ENCODE measurements at regions not wholly inside any gene's neighbourhood (a gene's known extent, or its start where the extent isn't known, plus 50 kb on each side); places are given as distances from the start of the nearest gene placed in this dataset.

DNA sequence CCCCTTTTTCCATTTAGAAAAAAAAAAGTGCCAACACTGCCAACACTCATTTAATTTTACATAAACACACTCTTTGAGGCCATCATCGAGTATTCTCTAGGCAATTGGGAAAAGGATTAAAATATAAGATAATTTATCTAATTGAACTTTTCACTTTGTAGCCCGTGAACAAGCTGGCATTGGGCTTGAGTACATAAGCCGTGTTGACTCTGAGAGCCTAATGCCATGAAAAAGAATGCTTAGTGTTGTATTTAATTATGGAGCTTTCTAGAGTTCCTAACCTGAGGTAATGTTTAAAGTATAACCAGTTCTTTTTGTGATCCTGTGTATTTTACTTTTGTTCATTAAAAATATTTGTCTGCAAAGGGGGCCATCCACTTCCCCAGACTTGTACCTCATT is 193.8 kb downstream of the LYPLAL1 start:
- H3K9ac ChIP-seq (ENCODE audit: low read depth, low read length) = no peak overlapping the region
- no peaks in the 10 kb centered on the region for H3K9me3 ChIP-seq (ENCODE audit: insufficient read depth, low read length, severe bottlenecking)
- no peaks in the 10 kb centered on the region for H3K27me3 ChIP-seq (ENCODE audit: insufficient read depth, low read length, poor library complexity)
- no peaks in the 10 kb centered on the region for H4K20me1 ChIP-seq (ENCODE audit: insufficient read depth, low read length)
- H3K4me2 ChIP-seq (ENCODE audit: insufficient read depth, low read length) = no peak overlapping the region
- no peak for ATAC-seq (ENCODE audit: insufficient read depth, low read depth)
- no peaks in the 10 kb centered on the region for H3K36me3 ChIP-seq (ENCODE audit: insufficient read depth, low read length)
- no peaks in the 10 kb centered on the region for H3K79me2 ChIP-seq (ENCODE audit: insufficient read depth, low read length)
- no peak overlapping the region for H2AFZ ChIP-seq (ENCODE audit: low read depth, low read length)
- H3K27ac ChIP-seq (ENCODE audit: low read length) = no peak overlapping the region
- no peak for DNase-seq
- no peak overlapping the region for H3K4me3 ChIP-seq (ENCODE audit: low read depth in 1 of 2, low read length in 2 of 2)
- no peak for TF ChIP-seq CTCF (IDR thresholded peaks at IDR 0.05; ENCODE audit: borderline replicate concordance, extremely low read depth, low read length, poor library complexity, severe bottlenecking)
- no peak for TF ChIP-seq EZH2 (IDR thresholded peaks at IDR 0.05; ENCODE audit: borderline replicate concordance, low read depth, low read length, severe bottlenecking)
- no peaks in the 10 kb centered on the region for H3K4me1 ChIP-seq (ENCODE audit: insufficient read depth, low read length)

GRCh38 chr1:219365451-219365850 is 191.8 kb downstream of the LYPLAL1 start:
- Histone ChIP-seq H3K4me1 (ENCODE audit: insufficient read depth, low read length) (no peaks in the 10 kb centered on the region), H4K20me1 (ENCODE audit: insufficient read depth, low read length) (no peaks in the 10 kb centered on the region), H3K9me3 (ENCODE audit: insufficient read depth, low read length, severe bottlenecking) (no peaks in the 10 kb centered on the region), H3K27ac (ENCODE audit: low read length) (no peak overlapping the region), H2AFZ (ENCODE audit: low read depth, low read length) (no peak overlapping the region), H3K79me2 (ENCODE audit: insufficient read depth, low read length) (no peaks in the 10 kb centered on the region), H3K9ac (ENCODE audit: low read depth, low read length) (no peak overlapping the region), H3K27me3 (ENCODE audit: insufficient read depth, low read length, poor library complexity) (no peaks in the 10 kb centered on the region), H3K4me3 (ENCODE audit: low read depth in 1 of 2, low read length in 2 of 2) (no peak overlapping the region), H3K4me2 (ENCODE audit: insufficient read depth, low read length) (no peak overlapping the region), H3K36me3 (ENCODE audit: insufficient read depth, low read length) (no peaks in the 10 kb centered on the region)
- TF ChIP-seq EZH2 (IDR thresholded peaks at IDR 0.05; ENCODE audit: borderline replicate concordance, low read depth, low read length, severe bottlenecking) = no peak
- no peak for TF ChIP-seq CTCF (IDR thresholded peaks at IDR 0.05; ENCODE audit: borderline replicate concordance, extremely low read depth, low read length, poor library complexity, severe bottlenecking)
- ATAC-seq (ENCODE audit: insufficient read depth, low read depth) (no peak), DNase-seq (no peak)

DNA sequence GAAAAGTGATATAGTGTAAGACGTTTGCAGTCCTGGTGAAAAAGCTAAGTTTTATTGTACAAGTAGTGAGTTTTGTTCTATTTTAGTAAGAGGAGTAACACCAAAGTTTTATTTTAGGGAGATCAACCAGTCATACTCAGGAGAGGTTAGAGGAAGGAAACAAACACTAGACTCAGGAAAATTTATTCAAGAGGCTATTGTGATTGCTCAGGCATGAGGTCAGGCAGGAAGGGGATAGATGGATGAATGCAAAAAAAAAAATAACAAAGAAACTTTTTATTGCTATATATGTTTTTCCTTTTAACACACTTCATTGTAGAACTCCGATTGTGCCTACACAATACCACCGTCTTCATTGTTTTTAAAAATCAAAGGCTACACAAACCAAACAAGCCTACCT is 189.0 kb downstream of the LYPLAL1 start:
- H3K4me2 ChIP-seq (ENCODE audit: insufficient read depth, low read length) = no peak overlapping the region
- no peak for ATAC-seq (ENCODE audit: insufficient read depth, low read depth)

More for the DNA sequence above, 189.0 kb downstream of the LYPLAL1 start:
- TF ChIP-seq EZH2 (IDR thresholded peaks at IDR 0.05; ENCODE audit: borderline replicate concordance, low read depth, low read length, severe bottlenecking) (no peak), CTCF (IDR thresholded peaks at IDR 0.05; ENCODE audit: borderline replicate concordance, extremely low read depth, low read length, poor library complexity, severe bottlenecking) (no peak)
- DNase-seq = no peak
- H3K4me3 ChIP-seq (ENCODE audit: low read depth in 1 of 2, low read length in 2 of 2) = no peak overlapping the region
- no peak overlapping the region for H3K27ac ChIP-seq (ENCODE audit: low read length)
- H3K27me3 ChIP-seq (ENCODE audit: insufficient read depth, low read length, poor library complexity) = no peaks in the 10 kb centered on the region
- H3K9me3 ChIP-seq (ENCODE audit: insufficient read depth, low read length, severe bottlenecking) = no peaks in the 10 kb centered on the region
- no peak overlapping the region for H3K9ac ChIP-seq (ENCODE audit: low read depth, low read length)
- no peaks in the 10 kb centered on the region for H3K79me2 ChIP-seq (ENCODE audit: insufficient read depth, low read length)
- no peak overlapping the region for H2AFZ ChIP-seq (ENCODE audit: low read depth, low read length)
- no peaks in the 10 kb centered on the region for H3K36me3 ChIP-seq (ENCODE audit: insufficient read depth, low read length)
- H4K20me1 ChIP-seq (ENCODE audit: insufficient read depth, low read length) = no peaks in the 10 kb centered on the region
- H3K4me1 ChIP-seq (ENCODE audit: insufficient read depth, low read length) = no peaks in the 10 kb centered on the region

All from DND-41 (cell line).